GM13977 (cell line): ENCODE measurements at regions not wholly inside any gene's neighbourhood (a gene's known extent, or its start where the extent isn't known, plus 50 kb on each side); places are given as distances from the start of the nearest gene placed in this dataset.

Experiments used
- DNase-seq: peaks from one replicate; pipeline ENCODE4 v3.0.0; 2012; ENCODE audit warnings: low spot score
- in situ Hi-C: fragments of 300-500 bp; cut with MboI; formaldehyde crosslinking; loops from one replicate; pipeline ENCODE4 v1.12.0; 2022; ENCODE audit warnings: low sequenced_read_pairs, low pct_unique_long_range_greater_than_20kb, mixed read lengths, inconsistent platforms; ENCODE audit not compliant: unreplicated experiment
- TF ChIP-seq, protein P1 (sequence below): IDR thresholded peaks from 2 replicates; pipeline ENCODE4 v1.5.1; 2012; ENCODE audit warnings: mild to moderate bottlenecking, control low read depth; ENCODE audit not compliant: insufficient read depth; ENCODE audit errors: extremely low read depth, missing control alignments

DNA sequence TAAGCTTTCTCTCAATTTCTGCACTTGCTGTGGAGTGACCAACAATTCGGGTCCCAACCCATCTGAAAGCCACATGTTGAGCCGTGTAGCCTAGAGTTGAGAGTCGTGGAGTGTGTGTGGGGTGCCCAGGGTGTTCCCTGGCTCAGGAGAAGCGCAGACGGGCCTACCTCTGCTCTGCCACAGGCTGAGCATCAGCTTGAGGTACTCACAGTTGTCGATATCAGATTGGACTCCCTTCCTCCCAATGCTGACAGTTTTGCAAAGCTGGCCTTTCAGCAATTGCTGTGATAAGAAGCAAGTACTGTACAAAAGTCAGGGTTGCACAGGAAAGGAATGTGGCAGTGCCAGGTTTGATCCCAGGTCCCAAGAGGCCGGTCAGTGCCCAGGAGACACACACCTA, 133.4 kb upstream of the SPACA7 start:
- TF ChIP-seq, protein P1, sequence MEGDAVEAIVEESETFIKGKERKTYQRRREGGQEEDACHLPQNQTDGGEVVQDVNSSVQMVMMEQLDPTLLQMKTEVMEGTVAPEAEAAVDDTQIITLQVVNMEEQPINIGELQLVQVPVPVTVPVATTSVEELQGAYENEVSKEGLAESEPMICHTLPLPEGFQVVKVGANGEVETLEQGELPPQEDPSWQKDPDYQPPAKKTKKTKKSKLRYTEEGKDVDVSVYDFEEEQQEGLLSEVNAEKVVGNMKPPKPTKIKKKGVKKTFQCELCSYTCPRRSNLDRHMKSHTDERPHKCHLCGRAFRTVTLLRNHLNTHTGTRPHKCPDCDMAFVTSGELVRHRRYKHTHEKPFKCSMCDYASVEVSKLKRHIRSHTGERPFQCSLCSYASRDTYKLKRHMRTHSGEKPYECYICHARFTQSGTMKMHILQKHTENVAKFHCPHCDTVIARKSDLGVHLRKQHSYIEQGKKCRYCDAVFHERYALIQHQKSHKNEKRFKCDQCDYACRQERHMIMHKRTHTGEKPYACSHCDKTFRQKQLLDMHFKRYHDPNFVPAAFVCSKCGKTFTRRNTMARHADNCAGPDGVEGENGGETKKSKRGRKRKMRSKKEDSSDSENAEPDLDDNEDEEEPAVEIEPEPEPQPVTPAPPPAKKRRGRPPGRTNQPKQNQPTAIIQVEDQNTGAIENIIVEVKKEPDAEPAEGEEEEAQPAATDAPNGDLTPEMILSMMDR, result no peak
- DNase-seq, result no peak
- in situ Hi-C loops, result no loop called here

DNA sequence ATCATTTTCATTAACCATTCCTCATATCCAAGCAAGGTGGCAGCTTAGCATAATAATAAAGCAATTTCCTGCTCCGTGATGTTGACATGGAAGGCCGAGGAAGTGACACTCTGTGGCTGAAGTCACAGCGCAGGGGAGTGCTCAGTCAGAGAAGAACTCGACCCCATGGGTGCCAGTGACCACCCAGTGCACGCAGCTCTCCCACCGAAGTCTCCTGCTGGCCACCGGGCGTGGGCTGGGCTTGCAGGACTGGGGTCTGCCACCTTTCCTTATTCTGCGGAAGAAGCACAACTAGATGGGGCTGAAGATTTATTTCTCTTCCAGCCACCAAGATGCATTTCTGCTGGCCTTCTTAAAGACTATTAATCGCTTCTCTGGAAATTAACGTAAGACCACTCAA, 132.1 kb upstream of the SPACA7 start:
- DNase-seq, result no peak
- in situ Hi-C loops, result no loop called here
- TF ChIP-seq, protein P1, result no peak

DNA sequence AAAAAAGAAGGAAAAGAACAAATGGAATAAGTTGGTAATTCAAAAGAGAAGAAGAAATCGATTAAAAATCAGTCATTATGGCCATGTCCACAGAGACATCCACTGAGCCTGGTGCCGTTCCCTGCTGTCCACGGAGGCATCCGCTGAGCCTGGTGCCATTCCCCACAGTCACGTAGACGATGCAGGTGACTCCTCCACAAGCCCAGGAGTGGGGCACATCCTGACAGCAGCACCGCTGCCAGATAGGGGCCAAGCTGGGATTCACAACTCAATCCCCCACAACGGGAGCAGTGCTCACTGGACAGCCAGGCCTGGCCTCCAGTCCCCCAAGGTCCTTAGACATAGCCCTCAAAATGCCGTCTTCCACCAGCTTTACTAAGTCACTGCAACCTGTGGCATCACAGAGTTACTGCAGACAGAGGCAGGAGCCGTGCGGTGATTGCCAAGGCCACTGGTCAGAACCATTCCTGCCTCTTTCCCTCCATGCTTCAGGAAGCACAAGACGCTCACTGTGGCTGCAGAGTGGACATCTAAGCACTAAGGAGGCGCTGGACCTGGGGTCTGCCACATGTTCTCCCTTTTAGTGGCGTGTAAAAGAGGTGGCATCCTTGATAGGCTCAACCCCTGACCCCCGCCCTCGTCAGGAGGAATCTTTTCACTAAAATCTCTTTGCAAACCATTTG, 131.5 kb upstream of the SPACA7 start:
- in situ Hi-C loops, result no loop called here
- DNase-seq, result no peak
- TF ChIP-seq, protein P1, result no peak

DNA sequence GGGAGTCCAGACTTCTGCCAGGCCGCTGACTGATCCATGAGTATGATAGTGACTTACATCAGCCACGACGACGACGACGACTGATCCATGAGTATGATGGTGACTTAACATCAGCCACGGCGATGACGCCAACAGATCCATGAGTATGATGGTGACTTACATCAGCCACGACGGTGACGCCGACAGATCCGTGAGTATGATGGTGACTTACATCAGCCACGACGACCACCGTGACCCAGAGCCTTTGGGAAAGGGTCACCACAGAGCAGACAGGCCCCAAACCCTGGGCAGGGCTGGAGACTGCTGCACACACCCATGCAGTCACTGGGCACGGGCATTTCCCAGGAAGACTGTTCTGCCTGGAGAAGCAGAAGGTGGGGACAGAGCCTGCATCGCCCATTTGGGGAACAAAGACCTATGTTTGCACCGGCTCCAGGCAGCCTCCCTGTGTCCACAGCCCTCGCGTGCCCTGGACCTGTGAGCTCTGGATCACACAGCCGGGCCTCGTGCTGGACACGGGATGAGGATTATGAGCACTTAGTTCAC, 130.9 kb upstream of the SPACA7 start:
- DNase-seq, result no peak
- TF ChIP-seq, protein P1, result no peak
- in situ Hi-C loops, result no loop called here

DNA sequence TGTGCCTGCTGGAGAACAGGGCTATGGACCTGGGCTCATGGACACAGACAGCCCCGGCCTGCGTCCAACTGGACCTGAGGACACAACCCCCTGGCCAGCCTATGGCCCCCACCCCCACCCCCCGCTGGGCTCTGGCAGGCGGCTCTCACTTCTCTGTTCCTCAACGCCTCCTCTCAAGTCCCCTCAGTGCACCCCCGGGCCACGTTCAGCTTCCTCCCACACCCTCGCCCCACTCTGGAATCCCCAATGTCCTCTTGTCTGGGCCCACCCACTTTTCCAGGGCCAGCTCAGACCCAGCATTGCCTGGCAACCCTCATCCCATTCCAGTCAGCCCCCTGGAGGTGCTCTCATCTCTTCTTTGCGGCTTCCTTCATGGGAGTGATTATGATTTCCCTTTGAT, 130.2 kb upstream of the SPACA7 start:
- in situ Hi-C loops, result no loop called here
- no peak for DNase-seq
- TF ChIP-seq, protein P1, result no peak

DNA sequence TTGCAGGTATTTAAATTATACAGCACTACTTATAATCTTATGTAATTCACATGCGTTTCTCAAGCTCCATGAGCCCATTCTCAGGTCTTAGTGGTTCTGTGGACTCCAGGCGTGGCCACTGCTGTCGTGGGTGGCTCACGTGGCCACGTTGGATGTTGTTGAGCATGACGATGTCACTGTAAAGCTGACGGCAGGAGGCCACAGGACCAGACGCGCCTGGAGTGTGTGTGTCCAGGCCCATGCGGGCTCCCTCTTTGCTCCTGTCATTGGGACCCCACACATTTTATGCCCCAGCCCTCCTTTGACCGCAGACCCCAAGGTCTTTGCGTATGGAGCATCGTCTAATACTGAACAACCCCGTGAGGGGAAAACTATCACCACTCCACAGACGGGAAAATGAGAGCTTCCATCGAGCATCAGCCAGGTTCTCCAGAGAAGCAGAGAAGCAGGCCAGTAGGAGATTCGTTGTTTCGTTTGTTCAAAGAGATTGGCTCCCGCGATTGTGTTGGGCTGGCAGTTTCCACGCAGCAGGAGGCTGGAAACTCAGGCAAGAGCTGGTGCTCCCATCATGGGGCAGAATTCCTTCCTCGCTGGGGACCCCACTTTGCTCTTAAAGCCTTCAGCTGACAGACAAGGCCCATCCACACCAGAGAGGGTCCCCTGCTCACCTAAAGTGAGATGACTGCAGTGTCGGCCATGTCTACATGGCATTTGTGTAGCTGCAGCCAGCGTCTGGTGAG, 129.3 kb upstream of the SPACA7 start:
- TF ChIP-seq, protein P1, result no peak
- in situ Hi-C loops, result no loop called here
- no peak for DNase-seq
